A549 (cell line): ENCODE measurements at regions not wholly inside any gene's neighbourhood (a gene's known extent, or its start where the extent isn't known, plus 50 kb on each side); places are given as distances from the start of the nearest gene placed in this dataset.
"Not testable (repeated sequence)": the region's sequence is repeated elsewhere in the genome, so short reads cannot be mapped to it uniquely, and the experiment has no call there.

Experiments used
- ATAC-seq, 2 experiments: fragments of 200-7000 bp in 1 of 2; fragments of >200 bp in 1 of 2; cut with Nextera tagmentation in 1 of 2; cut with Tn5 transposase in 1 of 2; 3 replicates each; pipeline versions ENCODE4 v1.8.0 to v1.9.1; 2018 to 2020; ENCODE audit warnings: mild to moderate bottlenecking in 1 of 2, moderate library complexity in 1 of 2
- CTCF ChIA-PET: fragments of 300-600 bp; sonication (Branson Sonifier 250); formaldehyde crosslinking; extraction: SDS; loops from one replicate; lab custom pipeline; 2021; ENCODE audit warnings: antibody characterized with exemption, inconsistent platforms; lab: Yijun Ruan, JAX
- POLR2A ChIA-PET: fragments of 350-600 bp; formaldehyde crosslinking; extraction: SDS; loops from one replicate; lab custom pipeline; 2021; ENCODE audit warnings: antibody characterized with exemption, inconsistent platforms; lab: Yijun Ruan, JAX
- DNase-seq, 2 experiments: peaks; one replicate each; pipeline versions ENCODE4 v3.0.0 to v3.0.0-alpha.2; 2011 to 2016; ENCODE audit warnings: low read depth in 1 of 2, low spot score in 1 of 2
- FAIRE-seq: peaks from 2 replicates; lab custom pipeline; 2011; peaks lifted over from hg19 to GRCh38; lab: Jason Lieb, UNC
- H3K27ac ChIP-seq, 2 experiments: fragments of >200 bp; sonication (Bioruptor Twin); formaldehyde crosslinking; 3 replicates each; pipeline ENCODE4 v1.5.1; 2016 to 2017
- H3K4me1 ChIP-seq: fragments of >200 bp; sonication (Bioruptor Twin); formaldehyde crosslinking; 3 replicates; pipeline ENCODE4 v1.6.1; 2016
- H3K4me2 ChIP-seq: fragments of >200 bp; sonication (Bioruptor Twin); formaldehyde crosslinking; 3 replicates; pipeline ENCODE4 v1.6.1; 2016
- H3K4me3 ChIP-seq: fragments of >200 bp; sonication (Bioruptor Twin); formaldehyde crosslinking; 3 replicates; pipeline ENCODE4 v1.5.1; 2016
- H3K9me3 ChIP-seq: fragments of >200 bp; sonication (Bioruptor Twin); formaldehyde crosslinking; 3 replicates; pipeline ENCODE4 v1.6.1; 2016
- ATOH8 ChIP-seq: fragments of 250-450 bp; sonication (Bioruptor Pico); IDR thresholded peaks from 2 replicates; pipeline ENCODE4 v1.5.0; 2020; ENCODE audit warnings: low read depth, mild to moderate bottlenecking, moderate library complexity
- BCL3 ChIP-seq: fragments of >200 bp; sonication (Bioruptor Twin); formaldehyde crosslinking; IDR thresholded peaks from 3 replicates; pipeline ENCODE4 v1.6.1; 2016
- BHLHE40 ChIP-seq: IDR thresholded peaks from 2 replicates; pipeline ENCODE4 v1.6.1; 2012; ENCODE audit warnings: low read depth, low read length, inconsistent platforms
- CBX8 ChIP-seq: fragments of 200-600 bp; sonication (generic); IDR thresholded peaks from 2 replicates; pipeline ENCODE4 v1.6.1; 2016
- CHD2 ChIP-seq: fragments of 150-350 bp; IDR thresholded peaks from 2 replicates; pipeline ENCODE4 v1.6.1; 2014; ENCODE audit warnings: low read length; ENCODE audit not compliant: partially characterized antibody
- CHD4 ChIP-seq: fragments of 200-600 bp; sonication (generic); IDR thresholded peaks from 2 replicates; pipeline ENCODE4 v1.6.1; 2016; ENCODE audit warnings: antibody characterized with exemption, mild to moderate bottlenecking, borderline replicate concordance
- CTCF ChIP-seq: fragments of >200 bp; sonication (Bioruptor Twin); formaldehyde crosslinking; IDR thresholded peaks from 3 replicates; pipeline ENCODE4 v1.5.1; 2016
- ELK1 ChIP-seq: fragments of 150-350 bp; IDR thresholded peaks from 2 replicates; pipeline ENCODE4 v1.6.1; 2014; ENCODE audit warnings: low read depth, mild to moderate bottlenecking, low read length
- FOSB ChIP-seq: fragments of 250-450 bp; sonication (Bioruptor Pico); IDR thresholded peaks from 2 replicates; pipeline ENCODE4 v1.5.0; 2020; ENCODE audit warnings: mild to moderate bottlenecking, moderate library complexity
- HDAC2 ChIP-seq: fragments of 200-600 bp; sonication (generic); IDR thresholded peaks from 2 replicates; pipeline ENCODE4 v1.6.1; 2016
- HEYL ChIP-seq: fragments of 250-450 bp; sonication (Bioruptor Pico); IDR thresholded peaks from 2 replicates; pipeline ENCODE4 v1.8.0; 2021; ENCODE audit warnings: mild to moderate bottlenecking, moderate library complexity
- HOXB13 ChIP-seq: fragments of 250-450 bp; sonication (Bioruptor Pico); IDR thresholded peaks from 2 replicates; pipeline ENCODE4 v1.5.0; 2020; ENCODE audit warnings: low read depth, mild to moderate bottlenecking, moderate library complexity
- JUNB ChIP-seq: fragments of >200 bp; sonication (Bioruptor Twin); formaldehyde crosslinking; IDR thresholded peaks from 2 replicates; pipeline ENCODE4 v1.6.1; 2016
- KDM1A ChIP-seq: fragments of 200-600 bp; sonication (generic); IDR thresholded peaks from 2 replicates; pipeline ENCODE4 v1.6.1; 2016; ENCODE audit warnings: low read depth, mild to moderate bottlenecking
- MAZ ChIP-seq: fragments of 150-350 bp; IDR thresholded peaks from 2 replicates; pipeline ENCODE4 v1.6.1; 2014; ENCODE audit warnings: antibody characterized with exemption, low read depth, low read length, borderline replicate concordance
- MYC ChIP-seq: IDR thresholded peaks from 2 replicates; pipeline ENCODE4 v1.6.1; 2012; ENCODE audit warnings: mild to moderate bottlenecking, inconsistent platforms, low read length, improper control_type of control experiment, borderline replicate concordance
- NR3C1 ChIP-seq: fragments of >200 bp; sonication (Bioruptor Twin); formaldehyde crosslinking; IDR thresholded peaks from 3 replicates; pipeline ENCODE4 v1.6.1; 2017
- POLR2AphosphoS2 ChIP-seq: conservative IDR thresholded peaks from 2 replicates; pipeline ENCODE4 v1.6.1; 2012; ENCODE audit warnings: low read length, improper control_type of control experiment, inconsistent platforms
- RAD21 ChIP-seq, 2 experiments: fragments of >200 bp in 1 of 2; sonication (Bioruptor Twin) in 1 of 2; formaldehyde crosslinking in 1 of 2; IDR thresholded peaks in 1 of 2; conservative IDR thresholded peaks in 1 of 2; 2 replicates in 1 of 2; 3 replicates in 1 of 2; pipeline ENCODE4 v1.6.1; 2012 to 2018; ENCODE audit warnings: inconsistent platforms in 1 of 2
- RNF2 ChIP-seq: fragments of 200-600 bp; sonication (generic); IDR thresholded peaks from 2 replicates; pipeline ENCODE4 v1.6.1; 2016; ENCODE audit warnings: low read depth, mild to moderate bottlenecking, antibody characterized with exemption, moderate library complexity, borderline replicate concordance
- SREBF2 ChIP-seq: fragments of 450-650 bp; IDR thresholded peaks from 2 replicates; pipeline ENCODE4 v1.6.1; 2014; ENCODE audit warnings: mild to moderate bottlenecking, moderate library complexity
- TFCP2L1 ChIP-seq: fragments of 250-450 bp; sonication (Bioruptor Pico); IDR thresholded peaks from 2 replicates; pipeline ENCODE4 v1.5.0; 2021; ENCODE audit warnings: mild to moderate bottlenecking
- USF2 ChIP-seq: fragments of 450-650 bp; IDR thresholded peaks from 2 replicates; pipeline ENCODE4 v1.6.1; 2014; ENCODE audit warnings: antibody characterized with exemption
- ZSCAN20 ChIP-seq: fragments of 250-450 bp; sonication (Bioruptor Pico); IDR thresholded peaks from 2 replicates; pipeline ENCODE4 v1.8.0; 2022; ENCODE audit warnings: mild to moderate bottlenecking, moderate library complexity
- WGBS: methylation state at CpG from one replicate; pipeline ENCODE4 v1.1.6; 2017; ENCODE audit errors: missing lambda C conversion rate; 5-methylcytosine and 5-hydroxymethylcytosine counted together

- Histone ChIP-seq H3K9me3 (no peaks in the 10 kb centered on the region), H3K4me3 (no peak overlapping the region), H3K4me2 (no peak overlapping the region), H3K4me1 (no peaks in the 10 kb centered on the region), H3K27ac (no peak overlapping the region)
- WGBS: 58% methylated on average over 14 of the region's 15 CpGs
- no peak for FAIRE-seq
- POLR2A ChIA-PET: no interaction called here
- DNase-seq: no peak
- CTCF ChIA-PET: no interaction called here
- TF ChIP-seq NR3C1 (no peak), FOSB (no peak), SREBF2 (no peak), HEYL (CRISPR knock-in tag) (no peak), MAZ (no peak), CTCF (no peak), RNF2 (no peak), JUNB (no peak), MYC (no peak), CBX8 (no peak)
- ATAC-seq: peak in 1 of 2 experiments; percentile 22; a peak in 3 of 6 replicates
Measured at GRCh38 chr14:96711559-96712267, 85.5 kb upstream of the VRK1 start.

GRCh38 chr14:96713426-96713825, 83.8 kb upstream of the VRK1 start:
- 22% methylated on average over 7 of the region's 7 CpGs for WGBS
- H3K4me1 ChIP-seq: no peaks in the 10 kb centered on the region
- ATAC-seq (no peak), FAIRE-seq (no peak), DNase-seq (no peak)
- H3K27ac ChIP-seq: no peak overlapping the region
- no peak for TF ChIP-seq CHD4
- no peak for TF ChIP-seq ATOH8
- no peak overlapping the region for H3K4me2 ChIP-seq
- H3K9me3 ChIP-seq: no peaks in the 10 kb centered on the region
- H3K4me3 ChIP-seq: no peak overlapping the region
- ChIA-PET POLR2A (no interaction called here), CTCF (interaction anchor here (2.2 kb wide), 1 partner anchor 27 kb away, joined by 12 read pairs; no protein-coding TSS in a partner anchor)

GRCh38 chr14:96714537-96714936, 82.6 kb upstream of the VRK1 start:
- H3K27ac ChIP-seq, H3K9me3 ChIP-seq, FAIRE-seq, H3K4me3 ChIP-seq, H3K4me2 ChIP-seq, ATAC-seq, H3K4me1 ChIP-seq, POLR2A ChIA-PET, DNase-seq: not testable (repeated sequence)
- CTCF ChIA-PET: interaction anchor here (2.2 kb wide), 1 partner anchor 26 kb away, joined by 12 read pairs; no protein-coding TSS in a partner anchor
- 45% methylated on average over 10 of the region's 10 CpGs for WGBS

- TF ChIP-seq ELK1 (no peak), CHD2 (no peak), USF2 (no peak), POLR2AphosphoS2 (no peak), JUNB (no peak), KDM1A (no peak), MYC (no peak), HOXB13 (CRISPR knock-in tag) (no peak), TFCP2L1 (CRISPR knock-in tag) (no peak), BCL3 (no peak), HDAC2 (no peak), BHLHE40 (no peak), ZSCAN20 (no peak), RNF2 (no peak), NR3C1 (no peak), RAD21 (conservative IDR thresholded peaks at IDR 0.05 in 1 of 2, IDR thresholded peaks at IDR 0.05 in 1 of 2) (no peak), SREBF2 (no peak)
- TF ChIP-seq, all 56 proteins: peak for 0
- POLR2A ChIA-PET: no interaction called here
- ATAC-seq (no peak), DNase-seq (no peak), FAIRE-seq (no peak)
- 54% methylated on average over 5 of the region's 5 CpGs for WGBS
- Histone ChIP-seq H3K27ac (no peak overlapping the region), H3K4me2 (no peak overlapping the region), H3K4me3 (no peak overlapping the region), H3K9me3 (no peaks in the 10 kb centered on the region), H3K4me1 (no peaks in the 10 kb centered on the region)
- CTCF ChIA-PET: no interaction called here
Measured at GRCh38 chr14:96717116-96717515, 80.1 kb upstream of the VRK1 start.
